T-cell (primary cell): ENCODE measurements at regions not wholly inside any gene's neighbourhood (a gene's known extent, or its start where the extent isn't known, plus 50 kb on each side); places are given as distances from the start of the nearest gene placed in this dataset.

Experiments
- ATAC-seq, 4 experiments: fragments of 200-7000 bp in 3 of 4; fragments of 150-1000 bp in 1 of 4; cut with Tn5 transposase; replicated peaks in 1 of 4; 1 replicate in 3 of 4; 2 replicates in 1 of 4; pipeline ENCODE4 v1.10.0; 2021; ENCODE audit warnings: moderate library complexity in 3 of 4, mild to moderate bottlenecking in 2 of 4, moderate number of reproducible peaks in 1 of 4
- CTCF ChIA-PET, 2 donors: fragments of 300-600 bp; sonication (Branson Sonifier 250); formaldehyde crosslinking; loops; one replicate each; lab custom pipeline; 2022; ENCODE audit warnings: antibody characterized with exemption in 2 of 2; lab: Charles Lee
- POLR2A ChIA-PET, 2 donors: fragments of 300-600 bp; sonication (Branson Sonifier 250); formaldehyde crosslinking; loops; one replicate each; lab custom pipeline; 2022; ENCODE audit warnings: antibody characterized with exemption in 2 of 2; lab: Charles Lee
- DNase-seq, 35 experiments: peaks; one replicate each; pipeline versions ENCODE4 v3.0.0 to v3.0.0-alpha.2; 2013 to 2023
- H3K27ac ChIP-seq: one replicate; pipeline ENCODE4 v1.5.1; 2013; ENCODE audit warnings: low read length
- H3K27me3 ChIP-seq, 2 experiments: replicated peaks in 1 of 2; 1 replicate in 1 of 2; 2 replicates in 1 of 2; pipeline versions ENCODE4 v1.6.1 to v1.7.0; 2013; ENCODE audit warnings: low read length in 1 of 2, mixed read lengths in 1 of 2; ENCODE audit not compliant: control insufficient read depth in 2 of 2, insufficient read depth in 2 of 2; ENCODE audit errors: extremely low read depth in 1 of 2
- H3K36me3 ChIP-seq, 2 donors: 1 replicate in 1 of 2; 2 replicates in 1 of 2; pipeline versions ENCODE4 v1.6.1 to v1.7.0; 2013; ENCODE audit warnings: low read length in 1 of 2; ENCODE audit not compliant: control insufficient read depth in 2 of 2, insufficient read depth in 1 of 2; ENCODE audit errors: extremely low read depth in 1 of 2
- H3K4me1 ChIP-seq, 2 experiments: 1 replicate in 1 of 2; 2 replicates in 1 of 2; pipeline versions ENCODE4 v1.6.1 to v1.7.0; 2013; ENCODE audit warnings: low read length in 2 of 2, mixed read lengths in 1 of 2; ENCODE audit not compliant: insufficient read depth in 2 of 2, control insufficient read depth in 1 of 2; ENCODE audit errors: extremely low read depth in 1 of 2
- H3K4me3 ChIP-seq, 2 donors: 1 replicate in 1 of 2; 2 replicates in 1 of 2; pipeline versions ENCODE4 v1.5.1 to v1.7.0; 2013; ENCODE audit warnings: mild to moderate bottlenecking in 2 of 2, low read length in 1 of 2, moderate library complexity in 1 of 2; ENCODE audit not compliant: control insufficient read depth in 1 of 2; ENCODE audit errors: extremely low read depth in 1 of 2
- H3K9me3 ChIP-seq: 2 replicates; pipeline ENCODE4 v1.7.0; 2013
- H3K27ac Mint-ChIP-seq, 2 donors: one replicate each; pipeline ENCODE4 v1.8.0; 2020 to 2021; ENCODE audit warnings: mild to moderate bottlenecking in 2 of 2, mixed read lengths in 2 of 2
- H3K27me3 Mint-ChIP-seq, 2 donors: one replicate each; pipeline ENCODE4 v1.8.0; 2021 to 2022; ENCODE audit warnings: mixed read lengths in 2 of 2
- H3K36me3 Mint-ChIP-seq: one replicate; pipeline ENCODE4 v1.8.0; 2021; ENCODE audit warnings: mixed read lengths
- H3K4me1 Mint-ChIP-seq, 3 donors: one replicate each; pipeline ENCODE4 v1.8.0; 2020 to 2022; ENCODE audit warnings: mixed read lengths in 3 of 3, mild to moderate bottlenecking in 1 of 3
- H3K4me3 Mint-ChIP-seq, 3 donors: one replicate each; pipeline ENCODE4 v1.8.0; 2020 to 2022; ENCODE audit warnings: mild to moderate bottlenecking in 3 of 3, mixed read lengths in 3 of 3, moderate library complexity in 3 of 3
- H3K9me3 Mint-ChIP-seq, 3 donors: one replicate each; pipeline ENCODE4 v1.8.0; 2020 to 2022; ENCODE audit warnings: mixed read lengths in 3 of 3
- WGBS: methylation state at CpG from one replicate; pipeline ENCODE4 v1.1.5; 2013; ENCODE audit warnings: missing lambda C conversion rate; ENCODE audit not compliant: insufficient coverage; 5-methylcytosine and 5-hydroxymethylcytosine counted together

- Histone ChIP-seq H3K36me3 (no peaks in the 10 kb centered on the region), H3K9me3 (no peaks in the 10 kb centered on the region), H3K27me3 (peaks cover 0 to 40% of the 10 kb centered on the region in 2 experiments), H3K4me3 (no peak overlapping the region), H3K27ac (no peak overlapping the region), H3K4me1 (peaks cover 0 to 12% of the 10 kb centered on the region in 2 experiments)
- H3K27ac Mint-ChIP-seq, result no peak overlapping the region
- DNase-seq (no peak), ATAC-seq (no peak)
- no peaks in the 10 kb centered on the region for H3K9me3 Mint-ChIP-seq
- H3K4me3 Mint-ChIP-seq, result no peak overlapping the region
- H3K27me3 Mint-ChIP-seq, result peaks cover under 1 to 13% of the 10 kb centered on the region in 2 donors
- POLR2A ChIA-PET, result interaction anchor here in 1 of 2 donors (0.7 kb wide), 1 partner anchor 15 kb away, joined by 3 read pairs; no protein-coding TSS in a partner anchor
- CTCF ChIA-PET, result no interaction called here
- peaks cover 0 to 9% (median 2%) of the 10 kb centered on the region in 3 donors for H3K4me1 Mint-ChIP-seq
- no peaks in the 10 kb centered on the region for H3K36me3 Mint-ChIP-seq
- WGBS, result 67% methylated on average over 3 of the region's 21 CpGs
These were observed 94.9 kb downstream of the CEBPB start for GRCh38 chr20:50285376-50286173.

GRCh38 chr20:50286174-50286511, 95.5 kb downstream of the CEBPB start:
- DNase-seq (no peak), ATAC-seq (no peak)
- ChIA-PET CTCF (no interaction called here), POLR2A (no interaction called here)
- Histone ChIP-seq H3K9me3 (no peaks in the 10 kb centered on the region), H3K4me1 (peaks cover 0 to 12% of the 10 kb centered on the region in 2 experiments), H3K27ac (no peak overlapping the region), H3K27me3 (peaks cover 0 to 42% of the 10 kb centered on the region in 2 experiments), H3K4me3 (no peak overlapping the region), H3K36me3 (no peaks in the 10 kb centered on the region)
- Mint-ChIP-seq H3K4me1 (peaks cover 0 to 9% (median 2%) of the 10 kb centered on the region in 3 donors), H3K9me3 (no peaks in the 10 kb centered on the region), H3K4me3 (no peak overlapping the region), H3K27ac (no peak overlapping the region), H3K27me3 (peaks cover 4 to 13% of the 10 kb centered on the region in 2 donors), H3K36me3 (no peaks in the 10 kb centered on the region)
- WGBS, result 86% methylated on average over 6 of the region's 9 CpGs

GRCh38 chr20:50286609-50287008, 96.0 kb downstream of the CEBPB start:
- Histone ChIP-seq H3K27ac (no peak overlapping the region), H3K27me3 (peaks cover 0 to 43% of the 10 kb centered on the region in 2 experiments), H3K4me3 (no peak overlapping the region), H3K9me3 (no peaks in the 10 kb centered on the region), H3K36me3 (no peaks in the 10 kb centered on the region), H3K4me1 (peaks cover 0 to 12% of the 10 kb centered on the region in 2 experiments)
- CTCF ChIA-PET, result no interaction called here
- POLR2A ChIA-PET, result no interaction called here
- 81% methylated on average over 10 of the region's 11 CpGs for WGBS
- H3K9me3 Mint-ChIP-seq, result no peaks in the 10 kb centered on the region
- no peak for DNase-seq
- no peak overlapping the region for H3K4me3 Mint-ChIP-seq
- no peak overlapping the region for H3K27ac Mint-ChIP-seq
- peaks cover 0 to 9% (median 2%) of the 10 kb centered on the region in 3 donors for H3K4me1 Mint-ChIP-seq
- H3K36me3 Mint-ChIP-seq, result no peaks in the 10 kb centered on the region
- H3K27me3 Mint-ChIP-seq, result peaks cover 4 to 13% of the 10 kb centered on the region in 2 donors
- ATAC-seq, result no peak

DNA sequence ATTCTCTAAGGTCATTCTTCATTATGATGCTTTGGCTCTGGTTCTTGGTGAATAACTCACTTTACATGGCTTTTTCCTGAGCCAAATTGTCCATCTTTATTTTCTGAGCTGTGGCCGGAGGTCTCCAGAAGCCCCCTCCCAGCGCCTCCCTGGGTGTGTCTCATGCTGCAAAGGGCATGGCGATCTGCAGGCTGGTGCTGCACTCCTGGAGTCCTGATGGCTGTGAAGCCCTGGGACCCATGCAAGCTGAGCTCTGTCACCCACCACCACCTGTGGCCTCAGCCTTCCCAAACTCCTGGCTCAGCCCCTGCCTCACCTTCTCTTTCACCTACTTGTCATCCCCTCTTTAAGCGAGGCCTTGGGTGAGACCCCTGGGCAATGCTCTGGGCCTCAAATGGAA, 96.9 kb downstream of the CEBPB start:
- Mint-ChIP-seq H3K9me3 (no peaks in the 10 kb centered on the region), H3K36me3 (no peaks in the 10 kb centered on the region), H3K27ac (no peak overlapping the region), H3K4me3 (no peak overlapping the region), H3K4me1 (peaks cover 0 to 9% (median 2%) of the 10 kb centered on the region in 3 donors), H3K27me3 (peaks cover 4 to 13% of the 10 kb centered on the region in 2 donors)
- DNase-seq, result no peak
- Histone ChIP-seq H3K4me3 (no peak overlapping the region), H3K27me3 (peaks cover 0 to 40% of the 10 kb centered on the region in 2 experiments), H3K36me3 (no peaks in the 10 kb centered on the region), H3K27ac (no peak overlapping the region), H3K9me3 (no peaks in the 10 kb centered on the region), H3K4me1 (peaks cover 0 to 12% of the 10 kb centered on the region in 2 experiments)
- ATAC-seq, result no peak
- 89% methylated on average over 4 of the region's 4 CpGs for WGBS
- CTCF ChIA-PET, result no interaction called here
- POLR2A ChIA-PET, result no interaction called here

- Mint-ChIP-seq H3K9me3 (no peaks in the 10 kb centered on the region), H3K4me3 (no peak overlapping the region), H3K27ac (no peak overlapping the region), H3K36me3 (no peaks in the 10 kb centered on the region), H3K4me1 (peaks cover 0 to 9% (median 2%) of the 10 kb centered on the region in 3 donors), H3K27me3 (peaks cover 4 to 13% of the 10 kb centered on the region in 2 donors)
- DNase-seq (no peak), ATAC-seq (no peak)
- H3K27ac ChIP-seq, result no peak overlapping the region
- peaks cover 0 to 12% of the 10 kb centered on the region in 2 experiments for H3K4me1 ChIP-seq
- no peaks in the 10 kb centered on the region for H3K36me3 ChIP-seq
- ChIA-PET POLR2A (no interaction called here), CTCF (no interaction called here)
- H3K9me3 ChIP-seq, result no peaks in the 10 kb centered on the region
- H3K4me3 ChIP-seq, result no peak overlapping the region
- peaks cover 0 to 43% of the 10 kb centered on the region in 2 experiments for H3K27me3 ChIP-seq
- WGBS, result 91% methylated on average over 4 of the region's 6 CpGs
These were observed 97.5 kb downstream of the CEBPB start for GRCh38 chr20:50288128-50288623.

DNA sequence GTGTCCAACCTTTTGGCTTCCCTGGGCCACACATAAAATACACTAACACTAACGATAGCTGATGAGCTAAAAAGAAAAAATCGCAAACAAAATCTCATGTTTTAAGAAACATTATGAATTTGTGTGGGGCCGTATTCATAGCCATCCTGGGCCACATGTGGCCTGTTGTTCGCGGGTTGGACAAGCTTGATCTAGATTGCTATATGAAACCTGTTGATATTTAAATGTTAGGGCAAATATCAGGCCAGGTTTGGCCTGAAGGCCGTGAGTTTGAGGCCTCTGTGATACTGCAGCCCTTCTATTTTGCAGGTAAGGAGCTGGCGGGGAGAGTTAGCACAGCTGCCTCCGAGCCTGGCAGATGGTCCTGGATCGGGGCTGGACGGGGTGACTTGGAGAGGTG, 99.0 kb downstream of the CEBPB start:
- H3K27ac Mint-ChIP-seq, result peak overlapping the region in 1 of 2 donors; percentile 32
- ChIA-PET CTCF (no interaction called here), POLR2A (no interaction called here)
- no peaks in the 10 kb centered on the region for H3K36me3 ChIP-seq
- no peak overlapping the region for H3K4me3 ChIP-seq
- H3K9me3 Mint-ChIP-seq, result no peaks in the 10 kb centered on the region
- H3K27me3 Mint-ChIP-seq, result peaks cover 4 to 10% of the 10 kb centered on the region in 2 donors
- DNase-seq (no peak), ATAC-seq (no peak)
- 82% methylated on average over 9 of the region's 10 CpGs for WGBS
- H3K4me3 Mint-ChIP-seq, result no peak overlapping the region
- H3K27me3 ChIP-seq, result peaks cover 0 to 42% of the 10 kb centered on the region in 2 experiments
- peaks cover 0 to 5% (median 2%) of the 10 kb centered on the region in 3 donors for H3K4me1 Mint-ChIP-seq
- H3K27ac ChIP-seq, result no peak overlapping the region
- no peaks in the 10 kb centered on the region for H3K36me3 Mint-ChIP-seq
- peaks cover 0 to 3% of the 10 kb centered on the region in 2 experiments for H3K4me1 ChIP-seq
- H3K9me3 ChIP-seq, result no peaks in the 10 kb centered on the region
